ENCODE measurements at regions not wholly inside any gene's neighbourhood (a gene's known extent, or its start where the extent isn't known, plus 50 kb on each side); places are given as distances from the start of the nearest gene placed in this dataset.

DNA sequence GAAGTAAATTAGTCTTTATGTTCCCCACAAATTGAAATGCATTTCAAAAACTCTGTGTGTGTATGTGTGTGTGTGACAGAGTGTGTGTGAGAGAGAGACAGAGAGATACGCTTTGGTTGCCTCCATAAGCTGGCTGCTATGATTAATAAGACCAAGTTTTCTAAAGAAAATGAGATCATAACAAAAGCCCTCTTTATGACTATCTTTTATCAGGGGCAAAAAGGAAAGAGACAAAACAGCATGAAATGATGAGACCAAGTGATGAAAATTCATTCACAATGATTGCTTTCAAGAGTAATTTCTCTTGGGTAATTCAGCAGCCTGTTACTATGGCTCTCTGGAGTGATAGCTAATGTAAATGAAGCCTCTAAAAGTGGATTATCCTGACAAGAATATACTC lies 277.6 kb upstream of the PLEKHG7 start:
- TF ChIP-seq EZH2 (IDR thresholded peaks at IDR 0.05; ENCODE audit: low read depth, unreplicated experiment), result no peak
- TF ChIP-seq, protein P1, sequence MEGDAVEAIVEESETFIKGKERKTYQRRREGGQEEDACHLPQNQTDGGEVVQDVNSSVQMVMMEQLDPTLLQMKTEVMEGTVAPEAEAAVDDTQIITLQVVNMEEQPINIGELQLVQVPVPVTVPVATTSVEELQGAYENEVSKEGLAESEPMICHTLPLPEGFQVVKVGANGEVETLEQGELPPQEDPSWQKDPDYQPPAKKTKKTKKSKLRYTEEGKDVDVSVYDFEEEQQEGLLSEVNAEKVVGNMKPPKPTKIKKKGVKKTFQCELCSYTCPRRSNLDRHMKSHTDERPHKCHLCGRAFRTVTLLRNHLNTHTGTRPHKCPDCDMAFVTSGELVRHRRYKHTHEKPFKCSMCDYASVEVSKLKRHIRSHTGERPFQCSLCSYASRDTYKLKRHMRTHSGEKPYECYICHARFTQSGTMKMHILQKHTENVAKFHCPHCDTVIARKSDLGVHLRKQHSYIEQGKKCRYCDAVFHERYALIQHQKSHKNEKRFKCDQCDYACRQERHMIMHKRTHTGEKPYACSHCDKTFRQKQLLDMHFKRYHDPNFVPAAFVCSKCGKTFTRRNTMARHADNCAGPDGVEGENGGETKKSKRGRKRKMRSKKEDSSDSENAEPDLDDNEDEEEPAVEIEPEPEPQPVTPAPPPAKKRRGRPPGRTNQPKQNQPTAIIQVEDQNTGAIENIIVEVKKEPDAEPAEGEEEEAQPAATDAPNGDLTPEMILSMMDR (conservative IDR thresholded peaks at IDR 0.05; ENCODE audit: low read depth in 2 of 2), result no peak
- TF ChIP-seq, protein P2, sequence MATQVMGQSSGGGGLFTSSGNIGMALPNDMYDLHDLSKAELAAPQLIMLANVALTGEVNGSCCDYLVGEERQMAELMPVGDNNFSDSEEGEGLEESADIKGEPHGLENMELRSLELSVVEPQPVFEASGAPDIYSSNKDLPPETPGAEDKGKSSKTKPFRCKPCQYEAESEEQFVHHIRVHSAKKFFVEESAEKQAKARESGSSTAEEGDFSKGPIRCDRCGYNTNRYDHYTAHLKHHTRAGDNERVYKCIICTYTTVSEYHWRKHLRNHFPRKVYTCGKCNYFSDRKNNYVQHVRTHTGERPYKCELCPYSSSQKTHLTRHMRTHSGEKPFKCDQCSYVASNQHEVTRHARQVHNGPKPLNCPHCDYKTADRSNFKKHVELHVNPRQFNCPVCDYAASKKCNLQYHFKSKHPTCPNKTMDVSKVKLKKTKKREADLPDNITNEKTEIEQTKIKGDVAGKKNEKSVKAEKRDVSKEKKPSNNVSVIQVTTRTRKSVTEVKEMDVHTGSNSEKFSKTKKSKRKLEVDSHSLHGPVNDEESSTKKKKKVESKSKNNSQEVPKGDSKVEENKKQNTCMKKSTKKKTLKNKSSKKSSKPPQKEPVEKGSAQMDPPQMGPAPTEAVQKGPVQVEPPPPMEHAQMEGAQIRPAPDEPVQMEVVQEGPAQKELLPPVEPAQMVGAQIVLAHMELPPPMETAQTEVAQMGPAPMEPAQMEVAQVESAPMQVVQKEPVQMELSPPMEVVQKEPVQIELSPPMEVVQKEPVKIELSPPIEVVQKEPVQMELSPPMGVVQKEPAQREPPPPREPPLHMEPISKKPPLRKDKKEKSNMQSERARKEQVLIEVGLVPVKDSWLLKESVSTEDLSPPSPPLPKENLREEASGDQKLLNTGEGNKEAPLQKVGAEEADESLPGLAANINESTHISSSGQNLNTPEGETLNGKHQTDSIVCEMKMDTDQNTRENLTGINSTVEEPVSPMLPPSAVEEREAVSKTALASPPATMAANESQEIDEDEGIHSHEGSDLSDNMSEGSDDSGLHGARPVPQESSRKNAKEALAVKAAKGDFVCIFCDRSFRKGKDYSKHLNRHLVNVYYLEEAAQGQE (IDR thresholded peaks at IDR 0.05; ENCODE audit: unreplicated experiment), result no peak
- no peak for TF ChIP-seq EZH2phosphoT487 (IDR thresholded peaks at IDR 0.05; ENCODE audit: unreplicated experiment)
- TF ChIP-seq, protein P3, sequence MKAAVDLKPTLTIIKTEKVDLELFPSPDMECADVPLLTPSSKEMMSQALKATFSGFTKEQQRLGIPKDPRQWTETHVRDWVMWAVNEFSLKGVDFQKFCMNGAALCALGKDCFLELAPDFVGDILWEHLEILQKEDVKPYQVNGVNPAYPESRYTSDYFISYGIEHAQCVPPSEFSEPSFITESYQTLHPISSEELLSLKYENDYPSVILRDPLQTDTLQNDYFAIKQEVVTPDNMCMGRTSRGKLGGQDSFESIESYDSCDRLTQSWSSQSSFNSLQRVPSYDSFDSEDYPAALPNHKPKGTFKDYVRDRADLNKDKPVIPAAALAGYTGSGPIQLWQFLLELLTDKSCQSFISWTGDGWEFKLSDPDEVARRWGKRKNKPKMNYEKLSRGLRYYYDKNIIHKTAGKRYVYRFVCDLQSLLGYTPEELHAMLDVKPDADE (IDR thresholded peaks at IDR 0.05), result no peak
- no peak for TF ChIP-seq POLR2AphosphoS5 (IDR thresholded peaks at IDR 0.05; ENCODE audit: low read depth)
- no peak for TF ChIP-seq ZNF331 (CRISPR knock-in tag; IDR thresholded peaks at IDR 0.05; ENCODE audit: low read depth)
- TF ChIP-seq CREB1 (CRISPR knock-in tag; IDR thresholded peaks at IDR 0.05; ENCODE audit: low read depth), result no peak
- TF ChIP-seq NANOG (IDR thresholded peaks at IDR 0.05; ENCODE audit: borderline replicate concordance), result no peak
- TF ChIP-seq STAT1 (IDR thresholded peaks at IDR 0.05; ENCODE audit: unreplicated experiment), result no peak
- TF ChIP-seq JUNB (IDR thresholded peaks at IDR 0.05; ENCODE audit: unreplicated experiment), result no peak
- no peak for TF ChIP-seq ZNF114 (CRISPR knock-in tag; IDR thresholded peaks at IDR 0.05)
- TF ChIP-seq, protein P4, sequence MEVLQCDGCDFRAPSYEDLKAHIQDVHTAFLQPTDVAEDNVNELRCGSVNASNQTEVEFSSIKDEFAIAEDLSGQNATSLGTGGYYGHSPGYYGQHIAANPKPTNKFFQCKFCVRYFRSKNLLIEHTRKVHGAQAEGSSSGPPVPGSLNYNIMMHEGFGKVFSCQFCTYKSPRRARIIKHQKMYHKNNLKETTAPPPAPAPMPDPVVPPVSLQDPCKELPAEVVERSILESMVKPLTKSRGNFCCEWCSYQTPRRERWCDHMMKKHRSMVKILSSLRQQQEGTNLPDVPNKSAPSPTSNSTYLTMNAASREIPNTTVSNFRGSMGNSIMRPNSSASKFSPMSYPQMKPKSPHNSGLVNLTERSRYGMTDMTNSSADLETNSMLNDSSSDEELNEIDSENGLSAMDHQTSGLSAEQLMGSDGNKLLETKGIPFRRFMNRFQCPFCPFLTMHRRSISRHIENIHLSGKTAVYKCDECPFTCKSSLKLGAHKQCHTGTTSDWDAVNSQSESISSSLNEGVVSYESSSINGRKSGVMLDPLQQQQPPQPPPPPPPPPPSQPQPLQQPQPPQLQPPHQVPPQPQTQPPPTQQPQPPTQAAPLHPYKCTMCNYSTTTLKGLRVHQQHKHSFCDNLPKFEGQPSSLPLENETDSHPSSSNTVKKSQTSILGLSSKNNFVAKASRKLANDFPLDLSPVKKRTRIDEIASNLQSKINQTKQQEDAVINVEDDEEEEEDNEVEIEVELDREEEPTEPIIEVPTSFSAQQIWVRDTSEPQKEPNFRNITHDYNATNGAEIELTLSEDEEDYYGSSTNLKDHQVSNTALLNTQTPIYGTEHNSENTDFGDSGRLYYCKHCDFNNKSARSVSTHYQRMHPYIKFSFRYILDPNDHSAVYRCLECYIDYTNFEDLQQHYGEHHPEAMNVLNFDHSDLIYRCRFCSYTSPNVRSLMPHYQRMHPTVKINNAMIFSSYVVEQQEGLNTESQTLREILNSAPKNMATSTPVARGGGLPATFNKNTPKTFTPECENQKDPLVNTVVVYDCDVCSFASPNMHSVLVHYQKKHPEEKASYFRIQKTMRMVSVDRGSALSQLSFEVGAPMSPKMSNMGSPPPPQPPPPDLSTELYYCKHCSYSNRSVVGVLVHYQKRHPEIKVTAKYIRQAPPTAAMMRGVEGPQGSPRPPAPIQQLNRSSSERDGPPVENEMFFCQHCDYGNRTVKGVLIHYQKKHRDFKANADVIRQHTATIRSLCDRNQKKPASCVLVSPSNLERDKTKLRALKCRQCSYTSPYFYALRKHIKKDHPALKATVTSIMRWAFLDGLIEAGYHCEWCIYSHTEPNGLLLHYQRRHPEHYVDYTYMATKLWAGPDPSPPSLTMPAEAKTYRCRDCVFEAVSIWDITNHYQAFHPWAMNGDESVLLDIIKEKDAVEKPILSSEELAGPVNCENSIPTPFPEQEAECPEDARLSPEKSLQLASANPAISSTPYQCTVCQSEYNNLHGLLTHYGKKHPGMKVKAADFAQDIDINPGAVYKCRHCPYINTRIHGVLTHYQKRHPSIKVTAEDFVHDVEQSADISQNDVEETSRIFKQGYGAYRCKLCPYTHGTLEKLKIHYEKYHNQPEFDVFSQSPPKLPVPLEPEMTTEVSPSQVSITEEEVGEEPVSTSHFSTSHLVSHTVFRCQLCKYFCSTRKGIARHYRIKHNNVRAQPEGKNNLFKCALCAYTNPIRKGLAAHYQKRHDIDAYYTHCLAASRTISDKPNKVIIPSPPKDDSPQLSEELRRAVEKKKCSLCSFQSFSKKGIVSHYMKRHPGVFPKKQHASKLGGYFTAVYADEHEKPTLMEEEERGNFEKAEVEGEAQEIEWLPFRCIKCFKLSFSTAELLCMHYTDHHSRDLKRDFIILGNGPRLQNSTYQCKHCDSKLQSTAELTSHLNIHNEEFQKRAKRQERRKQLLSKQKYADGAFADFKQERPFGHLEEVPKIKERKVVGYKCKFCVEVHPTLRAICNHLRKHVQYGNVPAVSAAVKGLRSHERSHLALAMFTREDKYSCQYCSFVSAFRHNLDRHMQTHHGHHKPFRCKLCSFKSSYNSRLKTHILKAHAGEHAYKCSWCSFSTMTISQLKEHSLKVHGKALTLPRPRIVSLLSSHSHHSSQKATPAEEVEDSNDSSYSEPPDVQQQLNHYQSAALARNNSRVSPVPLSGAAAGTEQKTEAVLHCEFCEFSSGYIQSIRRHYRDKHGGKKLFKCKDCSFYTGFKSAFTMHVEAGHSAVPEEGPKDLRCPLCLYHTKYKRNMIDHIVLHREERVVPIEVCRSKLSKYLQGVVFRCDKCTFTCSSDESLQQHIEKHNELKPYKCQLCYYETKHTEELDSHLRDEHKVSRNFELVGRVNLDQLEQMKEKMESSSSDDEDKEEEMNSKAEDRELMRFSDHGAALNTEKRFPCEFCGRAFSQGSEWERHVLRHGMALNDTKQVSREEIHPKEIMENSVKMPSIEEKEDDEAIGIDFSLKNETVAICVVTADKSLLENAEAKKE (CRISPR knock-in tag; IDR thresholded peaks at IDR 0.05), result no peak

Data from GM23338 (cell line).